GM12875 (cell line): ENCODE measurements at regions not wholly inside any gene's neighbourhood (a gene's known extent, or its start where the extent isn't known, plus 50 kb on each side); places are given as distances from the start of the nearest gene placed in this dataset.
"Not testable (repeated sequence)": the region's sequence is repeated elsewhere in the genome, so short reads cannot be mapped to it uniquely, and the experiment has no call there.

Experiments used
- H3K4me3 ChIP-seq: one replicate; pipeline ENCODE4 v1.5.1; 2011; ENCODE audit warnings: low read depth, low read length, control low read depth
- TF ChIP-seq, protein P1 (sequence below): IDR thresholded peaks from 2 replicates; pipeline ENCODE4 v1.5.1; 2011; ENCODE audit warnings: low read depth, mild to moderate bottlenecking, control low read depth, inconsistent platforms, low read length, moderate library complexity, borderline replicate concordance; ENCODE audit not compliant: insufficient read depth

- TF ChIP-seq, protein P1, sequence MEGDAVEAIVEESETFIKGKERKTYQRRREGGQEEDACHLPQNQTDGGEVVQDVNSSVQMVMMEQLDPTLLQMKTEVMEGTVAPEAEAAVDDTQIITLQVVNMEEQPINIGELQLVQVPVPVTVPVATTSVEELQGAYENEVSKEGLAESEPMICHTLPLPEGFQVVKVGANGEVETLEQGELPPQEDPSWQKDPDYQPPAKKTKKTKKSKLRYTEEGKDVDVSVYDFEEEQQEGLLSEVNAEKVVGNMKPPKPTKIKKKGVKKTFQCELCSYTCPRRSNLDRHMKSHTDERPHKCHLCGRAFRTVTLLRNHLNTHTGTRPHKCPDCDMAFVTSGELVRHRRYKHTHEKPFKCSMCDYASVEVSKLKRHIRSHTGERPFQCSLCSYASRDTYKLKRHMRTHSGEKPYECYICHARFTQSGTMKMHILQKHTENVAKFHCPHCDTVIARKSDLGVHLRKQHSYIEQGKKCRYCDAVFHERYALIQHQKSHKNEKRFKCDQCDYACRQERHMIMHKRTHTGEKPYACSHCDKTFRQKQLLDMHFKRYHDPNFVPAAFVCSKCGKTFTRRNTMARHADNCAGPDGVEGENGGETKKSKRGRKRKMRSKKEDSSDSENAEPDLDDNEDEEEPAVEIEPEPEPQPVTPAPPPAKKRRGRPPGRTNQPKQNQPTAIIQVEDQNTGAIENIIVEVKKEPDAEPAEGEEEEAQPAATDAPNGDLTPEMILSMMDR: no peak
- no peak overlapping the region for H3K4me3 ChIP-seq
Measured at GRCh38 chr20:53804920-53805894, 211.6 kb upstream of the ZNF217 start.

DNA sequence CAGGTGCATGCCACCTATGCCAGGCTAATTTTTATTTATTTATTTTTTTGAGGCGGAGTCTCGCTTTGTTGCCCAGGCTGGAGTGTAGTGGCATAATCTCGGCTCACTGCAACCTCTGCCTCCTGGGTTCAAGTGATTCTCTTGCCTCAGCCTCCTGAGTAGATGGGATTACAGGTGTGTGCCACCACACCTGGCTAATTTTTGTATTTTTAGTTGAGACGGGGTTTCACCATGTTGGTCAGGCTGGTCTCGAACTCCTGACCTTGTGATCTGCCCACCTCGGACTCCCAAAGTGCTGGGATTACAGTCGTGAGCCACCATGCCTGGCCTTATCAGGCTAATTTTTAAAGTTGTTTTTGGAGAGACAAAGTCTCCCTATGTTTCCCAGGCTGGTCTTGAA is 210.7 kb upstream of the ZNF217 start:
- not testable (repeated sequence) for H3K4me3 ChIP-seq

- TF ChIP-seq, protein P1: no peak
- H3K4me3 ChIP-seq: no peak overlapping the region
Measured at GRCh38 chr20:53803492-53804155, 210.0 kb upstream of the ZNF217 start.

DNA sequence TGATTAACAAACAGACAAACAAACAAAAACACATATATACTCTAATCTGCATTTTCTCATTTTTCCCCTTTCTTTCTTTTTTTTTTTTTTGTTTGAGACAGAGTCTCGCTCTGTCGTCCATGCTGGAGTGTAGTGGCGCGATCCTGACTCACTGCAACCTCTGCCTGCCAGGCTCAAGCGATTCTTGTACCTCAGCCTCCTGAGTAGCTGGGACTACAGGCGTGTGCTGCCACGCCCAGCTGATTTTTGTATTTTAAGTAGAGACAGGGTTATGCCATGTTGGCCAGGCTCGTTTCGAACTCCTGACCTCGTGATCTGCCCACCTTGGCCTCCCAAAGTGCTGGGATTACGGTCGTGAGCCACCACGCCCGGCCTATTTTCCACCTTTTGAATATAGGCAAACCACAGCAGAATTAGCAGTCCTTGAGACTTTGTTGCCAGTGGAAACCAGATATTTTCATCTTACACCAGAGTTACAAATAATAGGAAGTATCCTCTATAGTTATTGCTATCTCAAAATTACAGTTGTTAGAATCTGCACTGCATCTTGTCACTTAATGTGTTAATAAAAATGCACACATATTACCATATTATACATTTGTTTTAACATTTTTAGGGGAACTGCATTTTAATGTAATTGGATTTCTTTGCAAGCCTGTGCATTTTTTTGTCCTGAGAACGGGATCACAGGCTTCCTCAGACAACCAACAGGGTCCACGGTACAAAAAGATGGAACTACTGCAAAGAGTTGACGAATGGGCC is 208.2 kb upstream of the ZNF217 start:
- TF ChIP-seq, protein P1: no peak
- no peak overlapping the region for H3K4me3 ChIP-seq

DNA sequence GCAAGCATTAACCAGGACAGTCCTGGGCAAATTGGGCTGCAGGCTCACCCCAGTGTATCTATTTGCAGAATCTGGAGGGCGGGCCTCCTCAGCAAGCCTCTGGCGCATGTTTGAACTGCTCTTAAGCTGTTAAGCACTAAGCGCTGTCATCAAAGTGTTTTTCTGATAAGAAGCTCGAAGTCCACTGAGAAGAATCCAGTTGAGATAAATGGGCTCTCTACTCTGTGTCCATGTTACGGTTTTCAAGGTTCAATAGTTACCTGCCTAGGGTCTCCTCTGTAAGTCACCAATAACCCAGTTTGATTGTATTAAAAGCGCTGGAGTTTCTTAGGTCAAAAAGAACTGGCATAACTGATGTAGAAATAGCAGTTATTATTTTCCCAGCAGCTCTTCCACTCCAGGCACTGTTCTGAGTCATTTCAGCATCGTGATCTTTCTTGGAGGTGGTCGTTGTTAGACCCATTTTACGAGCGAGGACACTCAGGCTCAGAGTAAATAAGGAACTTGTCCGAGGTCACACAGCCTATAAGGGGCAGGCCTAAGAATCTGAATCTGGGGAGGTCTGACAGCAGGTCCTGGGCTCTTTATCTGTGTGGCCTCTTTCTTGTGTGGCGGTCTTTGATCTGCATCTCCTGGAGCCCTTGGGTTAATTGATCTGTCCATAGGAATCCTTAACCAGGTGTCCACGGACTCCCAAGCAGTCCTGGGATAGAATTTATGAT is 207.4 kb upstream of the ZNF217 start:
- TF ChIP-seq, protein P1: no peak
- no peak overlapping the region for H3K4me3 ChIP-seq

GRCh38 chr20:53800418-53800817 is 206.8 kb upstream of the ZNF217 start:
- H3K4me3 ChIP-seq: no peak overlapping the region
- TF ChIP-seq, protein P1: no peak

DNA sequence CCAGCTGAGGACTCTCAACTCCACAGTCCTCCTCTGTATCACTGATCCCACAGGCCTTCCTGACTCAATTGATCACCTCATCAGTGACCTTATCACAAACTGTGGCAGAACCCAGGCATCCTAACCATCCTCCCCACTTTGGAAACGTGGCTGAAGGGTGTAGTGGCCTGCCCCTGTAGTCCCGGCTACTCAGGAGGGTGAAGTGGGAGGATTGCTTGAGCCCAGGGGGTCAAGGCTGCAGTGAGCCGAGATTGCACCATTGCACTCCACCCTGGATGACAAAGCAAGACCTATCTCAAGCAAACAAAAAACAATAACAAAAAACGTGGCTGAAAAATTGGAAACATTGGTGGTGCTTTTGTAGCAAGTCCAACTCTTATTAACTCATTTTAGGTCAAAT is 203.4 kb upstream of the ZNF217 start:
- no peak overlapping the region for H3K4me3 ChIP-seq
- TF ChIP-seq, protein P1: no peak
